ENCODE measurements at regions not wholly inside any gene's neighbourhood (a gene's known extent, or its start where the extent isn't known, plus 50 kb on each side); places are given as distances from the start of the nearest gene placed in this dataset.

GRCh38 chr3:153892126-153892525, 229.1 kb upstream of the ARHGEF26 start:
- no peak for TF ChIP-seq CTCF (tag by site-specific recombination; IDR thresholded peaks at IDR 0.05)
- no peak for TF ChIP-seq ZNF623 (tag by site-specific recombination; IDR thresholded peaks at IDR 0.05)
- no peak for TF ChIP-seq ZNF488 (tag by site-specific recombination; IDR thresholded peaks at IDR 0.05)
- TF ChIP-seq ZNF391 (tag by site-specific recombination; IDR thresholded peaks at IDR 0.05; ENCODE audit: borderline replicate concordance, low read depth): no peak
- TF ChIP-seq TCF7L2 (IDR thresholded peaks at IDR 0.05; ENCODE audit: borderline replicate concordance, low read depth, low read length): no peak
- TF ChIP-seq ZNF354C (tag by site-specific recombination; IDR thresholded peaks at IDR 0.05; ENCODE audit: borderline replicate concordance, low read depth): no peak

Measured in HEK293 (cell line).